Activated B cell treated with CpG ODN at 0.5 μM for 24 hours (primary cell): ENCODE measurements at regions not wholly inside any gene's neighbourhood (a gene's known extent, or its start where the extent isn't known, plus 50 kb on each side); places are given as distances from the start of the nearest gene placed in this dataset.

Experiments
- ATAC-seq: fragments of 200-7000 bp; cut with Tn5 transposase; one replicate; pipeline ENCODE4 v1.10.0; 2021; ENCODE audit warnings: low read depth, mild to moderate bottlenecking, moderate library complexity
- CTCF ChIA-PET: fragments of 350-600 bp; sonication (Branson Sonifier 250); formaldehyde crosslinking; loops from one replicate; lab custom pipeline; 2021; ENCODE audit warnings: antibody characterized with exemption; lab: Charles Lee
- POLR2A ChIA-PET: fragments of 350-600 bp; sonication (Branson Sonifier 250); formaldehyde crosslinking; loops from one replicate; lab custom pipeline; 2021; ENCODE audit warnings: antibody characterized with exemption; lab: Charles Lee
- DNase-seq: peaks from one replicate; pipeline ENCODE4 v3.0.0; 2022
- H3K27ac Mint-ChIP-seq: one replicate; pipeline ENCODE4 v1.8.0; 2020; ENCODE audit warnings: mixed read lengths
- H3K27me3 Mint-ChIP-seq: one replicate; pipeline ENCODE4 v1.8.0; 2021; ENCODE audit warnings: mixed read lengths
- H3K36me3 Mint-ChIP-seq: one replicate; pipeline ENCODE4 v1.8.0; 2021; ENCODE audit warnings: low read depth, mixed read lengths
- H3K4me1 Mint-ChIP-seq: one replicate; pipeline ENCODE4 v1.8.0; 2021; ENCODE audit warnings: mixed read lengths
- H3K4me3 Mint-ChIP-seq: one replicate; pipeline ENCODE4 v1.8.0; 2020; ENCODE audit warnings: mild to moderate bottlenecking, mixed read lengths
- H3K9me3 Mint-ChIP-seq: one replicate; pipeline ENCODE4 v1.8.0; 2020; ENCODE audit warnings: mixed read lengths
- CTCF ChIP-seq: fragments of 200-600 bp; IDR thresholded peaks from one replicate; pipeline ENCODE4 v1.8.0; 2022; ENCODE audit warnings: antibody characterized with exemption, mild to moderate bottlenecking
- intact Hi-C: fragments of 100-400 bp; cut with micrococcal nuclease; formaldehyde crosslinking; loops from one replicate; pipeline ENCODE4 v1.15.1; 2024

GRCh38 chrX:47710252-47710651, 51.3 kb upstream of the UXT start:
- no peaks in the 10 kb centered on the region for H3K9me3 Mint-ChIP-seq

More at GRCh38 chrX:47710252-47710651, 51.3 kb upstream of the UXT start:
- ChIA-PET POLR2A (no interaction called here), CTCF (no interaction called here)
- Mint-ChIP-seq H3K4me1 (no peaks in the 10 kb centered on the region), H3K27ac (no peak overlapping the region), H3K4me3 (no peak overlapping the region), H3K27me3 (peaks cover 7% of the 10 kb centered on the region), H3K36me3 (no peaks in the 10 kb centered on the region)
- no peak for TF ChIP-seq CTCF
- ATAC-seq: no peak
- intact Hi-C loops: no loop called here
- DNase-seq: no peak
